ENCODE measurements at regions not wholly inside any gene's neighbourhood (a gene's known extent, or its start where the extent isn't known, plus 50 kb on each side); places are given as distances from the start of the nearest gene placed in this dataset.

DNA sequence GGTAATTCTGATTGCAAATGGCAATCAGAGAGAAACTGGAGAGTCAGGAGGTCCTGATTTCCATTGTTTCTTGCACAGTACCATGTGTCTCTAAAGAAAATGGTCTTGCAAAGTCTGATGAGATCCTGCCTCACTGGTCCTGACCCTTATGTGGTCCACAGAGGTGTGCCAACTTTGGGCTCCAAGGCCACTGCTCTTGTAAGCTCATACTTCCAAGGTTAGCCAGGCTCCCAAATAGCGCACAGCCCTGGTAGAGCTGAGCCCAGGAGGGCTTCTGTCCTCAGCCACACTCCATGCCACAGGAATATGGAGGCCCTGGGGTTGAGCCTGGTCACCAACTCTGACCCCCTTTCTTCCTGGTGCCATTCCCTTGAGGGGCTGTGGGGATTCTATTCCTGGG, 80.7 kb downstream of the SDC1 start:
- Mint-ChIP-seq H3K36me3 (ENCODE audit: insufficient read depth, unreplicated experiment) (peaks cover 8% of the 10 kb centered on the region), H3K9me3 (ENCODE audit: unreplicated experiment) (no peaks in the 10 kb centered on the region), H3K4me3 (ENCODE audit: unreplicated experiment) (no peak overlapping the region), H3K27ac (ENCODE audit: low read depth, unreplicated experiment) (no peak overlapping the region), H3K27me3 (ENCODE audit: insufficient read depth, unreplicated experiment) (no peaks in the 10 kb centered on the region), H3K4me1 (ENCODE audit: insufficient read depth, unreplicated experiment) (peaks cover 38% of the 10 kb centered on the region)
- ChIA-PET POLR2A (interaction anchor here (0.6 to 0.7 kb wide), 3 partner anchors 87 to 263 kb away, joined by 3 read pairs; no protein-coding TSS in a partner anchor), CTCF (interaction anchor here (0.6 to 1.1 kb wide), 2 partner anchors 35 to 265 kb away, joined by 3 read pairs; no protein-coding TSS in a partner anchor)
- TF ChIP-seq, protein P1, sequence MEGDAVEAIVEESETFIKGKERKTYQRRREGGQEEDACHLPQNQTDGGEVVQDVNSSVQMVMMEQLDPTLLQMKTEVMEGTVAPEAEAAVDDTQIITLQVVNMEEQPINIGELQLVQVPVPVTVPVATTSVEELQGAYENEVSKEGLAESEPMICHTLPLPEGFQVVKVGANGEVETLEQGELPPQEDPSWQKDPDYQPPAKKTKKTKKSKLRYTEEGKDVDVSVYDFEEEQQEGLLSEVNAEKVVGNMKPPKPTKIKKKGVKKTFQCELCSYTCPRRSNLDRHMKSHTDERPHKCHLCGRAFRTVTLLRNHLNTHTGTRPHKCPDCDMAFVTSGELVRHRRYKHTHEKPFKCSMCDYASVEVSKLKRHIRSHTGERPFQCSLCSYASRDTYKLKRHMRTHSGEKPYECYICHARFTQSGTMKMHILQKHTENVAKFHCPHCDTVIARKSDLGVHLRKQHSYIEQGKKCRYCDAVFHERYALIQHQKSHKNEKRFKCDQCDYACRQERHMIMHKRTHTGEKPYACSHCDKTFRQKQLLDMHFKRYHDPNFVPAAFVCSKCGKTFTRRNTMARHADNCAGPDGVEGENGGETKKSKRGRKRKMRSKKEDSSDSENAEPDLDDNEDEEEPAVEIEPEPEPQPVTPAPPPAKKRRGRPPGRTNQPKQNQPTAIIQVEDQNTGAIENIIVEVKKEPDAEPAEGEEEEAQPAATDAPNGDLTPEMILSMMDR (IDR thresholded peaks at IDR 0.05; ENCODE audit: unreplicated experiment) = no peak
- no TSS peak for BruUV-seq (replicated peaks)
- intact Hi-C loops (cut with micrococcal nuclease) = no loop called here
- DNase-seq (ENCODE audit: unreplicated experiment) = no peak

DNA sequence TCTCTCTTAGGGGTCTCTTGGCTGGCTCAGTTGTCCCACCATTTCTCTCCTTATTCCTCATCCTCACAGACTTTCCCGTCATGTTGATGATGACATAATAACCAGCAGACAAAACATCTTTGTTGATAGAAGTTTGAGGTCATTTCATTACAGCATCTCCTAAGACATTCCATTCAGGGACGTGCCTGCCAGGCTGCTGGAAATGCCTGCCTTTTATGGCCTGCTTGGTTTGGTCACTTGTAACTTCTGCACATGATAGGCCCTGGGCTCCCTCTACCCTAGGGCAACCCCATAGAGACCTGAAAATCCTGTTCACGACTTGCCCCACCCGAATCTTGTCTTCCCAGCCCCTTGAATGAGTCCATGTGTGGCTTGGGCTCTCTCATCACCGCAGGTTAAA, 81.7 kb downstream of the SDC1 start:
- H3K9me3 Mint-ChIP-seq (ENCODE audit: unreplicated experiment) = no peaks in the 10 kb centered on the region
- H3K27me3 Mint-ChIP-seq (ENCODE audit: insufficient read depth, unreplicated experiment) = no peaks in the 10 kb centered on the region
- no TSS peak for BruUV-seq (replicated peaks)
- no peak for DNase-seq (ENCODE audit: unreplicated experiment)
- no peak overlapping the region for H3K4me3 Mint-ChIP-seq (ENCODE audit: unreplicated experiment)
- peaks cover 41% of the 10 kb centered on the region for H3K4me1 Mint-ChIP-seq (ENCODE audit: insufficient read depth, unreplicated experiment)
- TF ChIP-seq, protein P1 (IDR thresholded peaks at IDR 0.05; ENCODE audit: unreplicated experiment) = no peak
- intact Hi-C loops (cut with micrococcal nuclease) = no loop called here
- H3K36me3 Mint-ChIP-seq (ENCODE audit: insufficient read depth, unreplicated experiment) = peaks cover 8% of the 10 kb centered on the region
- POLR2A ChIA-PET = interaction anchor here (0.7 kb wide), 1 partner anchor 88 kb away, joined by 3 read pairs; no protein-coding TSS in a partner anchor
- no peak overlapping the region for H3K27ac Mint-ChIP-seq (ENCODE audit: low read depth, unreplicated experiment)
- CTCF ChIA-PET = interaction anchor here (0.5 to 1.0 kb wide), 2 partner anchors 88 to 268 kb away, joined by 3 read pairs; no protein-coding TSS in a partner anchor

DNA sequence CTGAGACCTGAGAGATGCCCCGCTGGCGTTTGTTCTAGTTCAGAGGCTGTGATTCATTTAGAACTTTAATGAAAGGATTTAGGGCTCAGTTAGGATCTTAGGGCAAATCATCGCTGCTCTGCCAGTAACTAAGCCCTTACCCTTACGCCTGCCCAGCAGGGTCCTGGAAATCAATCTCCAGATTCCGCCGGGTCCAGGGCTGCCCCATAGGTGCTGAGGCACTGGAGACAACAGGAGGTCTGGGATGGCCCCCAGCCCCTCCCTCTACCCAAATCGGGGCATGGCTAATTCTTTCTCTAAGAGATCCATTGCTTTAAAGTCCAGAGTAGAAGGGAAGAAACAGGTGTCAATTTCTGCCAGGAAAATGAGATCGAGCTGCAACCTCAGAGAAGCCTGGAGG, 83.1 kb downstream of the SDC1 start:
- Mint-ChIP-seq H3K4me1 (ENCODE audit: insufficient read depth, unreplicated experiment) (peaks cover 39% of the 10 kb centered on the region), H3K9me3 (ENCODE audit: unreplicated experiment) (no peaks in the 10 kb centered on the region), H3K36me3 (ENCODE audit: insufficient read depth, unreplicated experiment) (peaks cover 8% of the 10 kb centered on the region), H3K27me3 (ENCODE audit: insufficient read depth, unreplicated experiment) (no peaks in the 10 kb centered on the region), H3K27ac (ENCODE audit: low read depth, unreplicated experiment) (peak overlapping the region; percentile 77), H3K4me3 (ENCODE audit: unreplicated experiment) (no peak overlapping the region)
- BruUV-seq (replicated peaks) = TSS peak; percentile 74
- DNase-seq (ENCODE audit: unreplicated experiment) = no peak
- intact Hi-C loops (cut with micrococcal nuclease) = loop anchor here (1.0 to 2.0 kb wide), 2 partner anchors 41 to 79 kb away; no protein-coding TSS in a partner anchor
- TF ChIP-seq, protein P1 (IDR thresholded peaks at IDR 0.05; ENCODE audit: unreplicated experiment) = no peak
- CTCF ChIA-PET = interaction anchor here (0.7 to 2.7 kb wide), 9 partner anchors 14 to 404 kb away, joined by 3 to 8 read pairs (median 4); partner anchors contain the start of gene SDC1
- POLR2A ChIA-PET = interaction anchor here (0.7 to 2.2 kb wide), 6 partner anchors 37 to 152 kb away, joined by 3 to 9 read pairs (median 4); partner anchors contain the start of genes SDC1 and WDR35

DNA sequence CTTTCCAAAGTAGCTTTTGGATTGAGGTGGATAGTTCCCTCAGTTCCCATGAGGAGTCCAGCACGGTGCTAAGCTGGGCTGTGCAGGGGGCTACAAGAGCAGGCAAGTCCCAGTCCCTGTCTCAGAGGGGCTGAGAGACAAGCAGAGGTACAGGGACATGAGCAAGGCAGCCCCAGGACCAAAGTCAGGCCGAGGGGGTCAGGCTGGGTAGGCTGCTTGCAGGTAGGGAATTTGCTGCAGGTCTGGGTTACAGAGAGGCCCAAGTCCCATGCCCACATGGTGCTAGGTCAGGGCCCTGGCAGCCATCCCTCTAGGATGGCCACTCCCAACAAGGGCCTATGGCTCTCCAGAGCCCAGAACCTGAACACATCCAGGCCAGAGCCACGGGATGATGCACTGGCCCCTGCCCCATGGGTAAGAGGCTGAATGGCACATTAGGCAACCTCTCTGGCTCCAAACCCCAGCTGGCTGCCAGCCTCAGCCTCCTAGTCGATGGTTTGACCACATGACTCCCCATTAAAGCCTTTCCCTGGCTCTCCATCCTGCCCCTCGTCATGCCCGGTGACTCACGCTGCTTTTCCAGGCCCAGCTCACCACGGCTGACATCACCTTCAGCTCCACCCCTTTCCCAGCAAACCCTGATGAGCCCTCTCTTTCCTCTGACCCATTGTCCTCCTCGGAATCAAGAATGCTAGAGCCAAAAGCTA, 83.7 kb downstream of the SDC1 start:
- Mint-ChIP-seq H3K4me3 (ENCODE audit: unreplicated experiment) (no peak overlapping the region), H3K9me3 (ENCODE audit: unreplicated experiment) (no peaks in the 10 kb centered on the region), H3K27ac (ENCODE audit: low read depth, unreplicated experiment) (peak overlapping the region; percentile 77), H3K27me3 (ENCODE audit: insufficient read depth, unreplicated experiment) (no peaks in the 10 kb centered on the region), H3K4me1 (ENCODE audit: insufficient read depth, unreplicated experiment) (peaks cover 34% of the 10 kb centered on the region), H3K36me3 (ENCODE audit: insufficient read depth, unreplicated experiment) (peaks cover 8% of the 10 kb centered on the region)
- TF ChIP-seq, protein P1 (IDR thresholded peaks at IDR 0.05; ENCODE audit: unreplicated experiment) = no peak
- intact Hi-C loops (cut with micrococcal nuclease) = loop anchor here (1.0 to 2.0 kb wide), 2 partner anchors 42 to 80 kb away; no protein-coding TSS in a partner anchor
- ChIA-PET CTCF (interaction anchor here (0.6 to 2.7 kb wide), 10 partner anchors 29 to 403 kb away, joined by 3 to 8 read pairs (median 4); partner anchors contain the start of gene SDC1), POLR2A (interaction anchor here (0.7 to 2.2 kb wide), 8 partner anchors 30 to 151 kb away, joined by 3 to 9 read pairs (median 4); partner anchors contain the start of genes SDC1 and WDR35)
- DNase-seq (ENCODE audit: unreplicated experiment) = peak; percentile 99
- no TSS peak for BruUV-seq (replicated peaks)
